CD4-positive, alpha-beta memory T cell (primary cell): ENCODE measurements at regions not wholly inside any gene's neighbourhood (a gene's known extent, or its start where the extent isn't known, plus 50 kb on each side); places are given as distances from the start of the nearest gene placed in this dataset.

Experiments
- CTCF ChIA-PET: fragments of 350-600 bp; sonication (Branson Sonifier 250); formaldehyde crosslinking; loops from one replicate; lab custom pipeline; 2021; ENCODE audit warnings: inconsistent platforms; ENCODE audit not compliant: partially characterized antibody; lab: Charles Lee
- POLR2A ChIA-PET: fragments of 350-600 bp; sonication (Branson Sonifier 250); formaldehyde crosslinking; loops from one replicate; lab custom pipeline; 2021; ENCODE audit not compliant: partially characterized antibody; lab: Charles Lee
- DNase-seq, 5 donors: peaks; one replicate each; pipeline versions ENCODE4 v3.0.0 to v3.0.0-alpha.2; 2020 to 2022; ENCODE audit warnings: mixed read lengths in 1 of 5
- H3K27ac ChIP-seq: one replicate; pipeline ENCODE4 v1.7.0; 2013; ENCODE audit warnings: low read depth, low read length
- H3K27me3 ChIP-seq: 2 replicates; pipeline ENCODE4 v1.7.0; 2013; ENCODE audit warnings: mild to moderate bottlenecking, low read length, moderate library complexity; ENCODE audit not compliant: insufficient read depth
- H3K36me3 ChIP-seq: 2 replicates; pipeline ENCODE4 v1.7.0; 2013; ENCODE audit warnings: mild to moderate bottlenecking, low read length, moderate library complexity; ENCODE audit not compliant: insufficient read depth
- H3K4me1 ChIP-seq: 2 replicates; pipeline ENCODE4 v1.7.0; 2013; ENCODE audit warnings: mild to moderate bottlenecking, low read length, moderate library complexity; ENCODE audit not compliant: insufficient read depth
- H3K4me3 ChIP-seq, 2 donors: one replicate each; pipeline ENCODE4 v1.7.0; 2013; ENCODE audit warnings: low read length in 2 of 2, mild to moderate bottlenecking in 1 of 2
- H3K9me3 ChIP-seq, 2 donors: one replicate each; pipeline ENCODE4 v1.7.0; 2013; ENCODE audit warnings: low read length in 2 of 2, control low read depth in 1 of 2; ENCODE audit not compliant: control insufficient read depth in 1 of 2
- H3K27ac Mint-ChIP-seq, 7 donors: one replicate each; pipeline ENCODE4 v1.8.0; 2020 to 2021; ENCODE audit warnings: mixed read lengths in 7 of 7, mild to moderate bottlenecking in 6 of 7, inconsistent platforms in 3 of 7, moderate library complexity in 3 of 7
- H3K27me3 Mint-ChIP-seq, 2 donors: one replicate each; pipeline ENCODE4 v1.8.0; 2020 to 2021; ENCODE audit warnings: mixed read lengths in 2 of 2
- H3K36me3 Mint-ChIP-seq, 2 donors: one replicate each; pipeline ENCODE4 v1.8.0; 2020 to 2021; ENCODE audit warnings: mixed read lengths in 2 of 2, inconsistent platforms in 1 of 2, mild to moderate bottlenecking in 1 of 2
- H3K4me1 Mint-ChIP-seq, 4 donors: one replicate each; pipeline ENCODE4 v1.8.0; 2020 to 2021; ENCODE audit warnings: mixed read lengths in 4 of 4, mild to moderate bottlenecking in 1 of 4
- H3K4me3 Mint-ChIP-seq, 8 donors: one replicate each; pipeline ENCODE4 v1.8.0; 2020 to 2021; ENCODE audit warnings: mixed read lengths in 8 of 8, mild to moderate bottlenecking in 7 of 8, moderate library complexity in 6 of 8, inconsistent platforms in 3 of 8
- H3K9me3 Mint-ChIP-seq, 8 donors: one replicate each; pipeline ENCODE4 v1.8.0; 2020 to 2021; ENCODE audit warnings: mixed read lengths in 8 of 8, mild to moderate bottlenecking in 5 of 8, inconsistent platforms in 3 of 8, moderate library complexity in 1 of 8
- intact Hi-C: fragments of 100-400 bp; cut with micrococcal nuclease; formaldehyde crosslinking; loops from one replicate; pipeline ENCODE4 v1.15.1; 2023

DNA sequence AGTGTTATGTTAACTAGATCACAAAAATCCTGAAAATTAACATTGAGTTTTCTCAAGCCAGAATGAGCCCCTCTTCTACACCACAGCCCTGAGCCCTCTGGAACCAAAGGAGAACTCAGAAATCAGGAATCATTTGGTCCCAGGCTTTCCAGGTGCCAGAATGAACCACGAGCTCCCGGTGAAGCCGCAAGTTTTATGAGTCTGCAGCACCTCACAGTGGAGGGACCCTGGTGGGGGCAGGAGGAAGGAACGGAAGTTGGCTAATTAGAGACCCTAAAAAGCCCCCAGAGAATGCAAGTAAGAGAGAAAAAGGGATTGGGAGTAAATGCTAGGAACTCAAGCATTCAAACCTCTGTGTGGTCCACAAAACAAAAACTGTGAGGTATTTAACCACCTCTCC is 52.9 kb upstream of the BCL2L14 start:
- Histone ChIP-seq H3K27ac (no peak overlapping the region), H3K4me3 (no peak overlapping the region), H3K9me3 (no peaks in the 10 kb centered on the region), H3K4me1 (peaks cover 26% of the 10 kb centered on the region), H3K36me3 (no peaks in the 10 kb centered on the region), H3K27me3 (no peaks in the 10 kb centered on the region)
- intact Hi-C loops = no loop called here
- H3K4me1 Mint-ChIP-seq = peaks cover 27 to 55% (median 47%) of the 10 kb centered on the region in 4 donors
- no peak for DNase-seq
- H3K36me3 Mint-ChIP-seq = no peaks in the 10 kb centered on the region
- CTCF ChIA-PET = interaction anchor here (0.8 kb wide), 1 partner anchor 437 kb away, joined by 3 read pairs; no protein-coding TSS in a partner anchor
- no peak overlapping the region for H3K4me3 Mint-ChIP-seq
- peak overlapping the region in 2 of 7 donors; percentile 14 to 77 for H3K27ac Mint-ChIP-seq
- H3K27me3 Mint-ChIP-seq = no peaks in the 10 kb centered on the region
- H3K9me3 Mint-ChIP-seq = no peaks in the 10 kb centered on the region
- POLR2A ChIA-PET = interaction anchor here (0.6 kb wide), 1 partner anchor 36 kb away, joined by 3 read pairs; no protein-coding TSS in a partner anchor

DNA sequence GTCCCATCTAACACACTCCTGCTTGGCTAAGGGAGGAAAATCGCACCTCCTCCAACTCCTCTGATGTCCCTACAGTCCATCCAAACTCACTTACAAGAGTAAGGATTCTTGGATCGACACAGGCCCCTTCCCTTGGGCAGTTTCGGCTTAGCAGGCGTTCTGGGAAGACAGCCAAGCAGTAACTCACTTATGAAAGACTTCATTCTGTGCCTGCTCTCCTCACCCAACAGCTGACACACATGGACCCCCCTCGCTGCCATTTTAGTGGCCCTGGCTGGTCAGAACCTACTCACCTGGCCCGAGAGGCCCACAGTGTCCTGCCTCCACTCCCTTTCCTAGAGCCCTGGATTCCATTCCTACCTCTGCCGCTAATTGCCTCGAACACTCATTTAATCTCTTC is 52.3 kb upstream of the BCL2L14 start:
- Histone ChIP-seq H3K4me1 (peaks cover 30% of the 10 kb centered on the region), H3K36me3 (no peaks in the 10 kb centered on the region)
- peak overlapping the region in 1 of 7 donors; percentile 59 for H3K27ac Mint-ChIP-seq

DNA sequence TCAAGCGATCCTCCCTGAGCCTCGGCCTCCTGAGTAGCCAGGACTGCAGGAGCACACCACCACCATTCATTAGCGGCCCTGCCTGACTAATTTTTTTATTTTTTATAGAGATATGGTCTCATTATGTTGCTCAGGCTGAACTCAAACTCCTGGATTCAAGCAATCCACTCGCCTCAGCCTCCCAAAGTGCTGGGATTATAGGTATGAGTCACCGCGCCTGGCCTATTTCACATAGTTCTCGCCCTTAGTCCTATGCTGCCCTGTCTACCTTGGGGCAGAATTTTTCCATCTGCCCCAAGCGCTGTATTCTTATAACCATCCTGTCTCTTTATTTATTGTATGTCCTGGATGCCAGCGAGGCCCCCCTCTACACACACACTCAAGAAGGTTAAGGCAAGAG is 50.9 kb upstream of the BCL2L14 start:
- Mint-ChIP-seq H3K4me1 (peaks cover 42 to 60% (median 52%) of the 10 kb centered on the region in 4 donors), H3K27me3 (no peaks in the 10 kb centered on the region), H3K4me3 (no peak overlapping the region), H3K27ac (peak overlapping the region in 1 of 7 donors; percentile 31), H3K36me3 (no peaks in the 10 kb centered on the region), H3K9me3 (no peaks in the 10 kb centered on the region)
- CTCF ChIA-PET = no interaction called here
- no peak for DNase-seq
- H3K36me3 ChIP-seq = no peaks in the 10 kb centered on the region
- no peaks in the 10 kb centered on the region for H3K27me3 ChIP-seq
- intact Hi-C loops = no loop called here
- H3K4me1 ChIP-seq = peaks cover 43% of the 10 kb centered on the region
- no peak overlapping the region for H3K27ac ChIP-seq
- POLR2A ChIA-PET = no interaction called here
- H3K4me3 ChIP-seq = no peak overlapping the region
- H3K9me3 ChIP-seq = no peaks in the 10 kb centered on the region

More for the DNA sequence above, 52.3 kb upstream of the BCL2L14 start:
- Histone ChIP-seq H3K4me3 (no peak overlapping the region), H3K27ac (no peak overlapping the region), H3K9me3 (no peaks in the 10 kb centered on the region), H3K27me3 (no peaks in the 10 kb centered on the region)
- Mint-ChIP-seq H3K36me3 (no peaks in the 10 kb centered on the region), H3K4me3 (peak overlapping the region in 1 of 8 donors; percentile 57), H3K4me1 (peaks cover 33 to 57% (median 47%) of the 10 kb centered on the region in 4 donors), H3K27me3 (no peaks in the 10 kb centered on the region), H3K9me3 (no peaks in the 10 kb centered on the region)
- intact Hi-C loops = no loop called here
- ChIA-PET POLR2A (no interaction called here), CTCF (interaction anchor here (0.8 kb wide), 1 partner anchor 437 kb away, joined by 3 read pairs; no protein-coding TSS in a partner anchor)
- DNase-seq = no peak

DNA sequence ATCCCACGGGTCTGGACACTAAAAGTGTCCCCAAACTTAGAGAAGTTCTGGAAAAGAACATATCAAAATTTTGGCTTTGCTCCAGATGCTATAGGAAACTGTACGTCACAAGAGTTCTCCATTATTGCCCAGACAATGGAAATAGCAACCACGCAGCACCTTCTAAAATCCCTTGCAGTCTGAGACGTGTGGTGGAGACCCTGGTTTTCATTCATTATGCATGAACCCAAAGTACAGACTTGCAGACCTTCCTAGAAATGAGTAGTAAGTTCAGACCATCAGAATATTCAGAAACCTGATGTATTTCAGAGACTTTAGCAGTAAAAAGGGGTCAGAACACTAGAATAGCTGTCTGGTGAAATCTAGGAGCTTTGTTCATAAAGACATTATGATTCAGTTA is 50.0 kb upstream of the BCL2L14 start:
- DNase-seq = no peak
- H3K27ac ChIP-seq = no peak overlapping the region
- H3K4me3 Mint-ChIP-seq = no peak overlapping the region
- no peak overlapping the region for H3K4me3 ChIP-seq
- no peaks in the 10 kb centered on the region for H3K27me3 ChIP-seq
- peaks cover 0 to 3% of the 10 kb centered on the region in 2 donors for H3K36me3 Mint-ChIP-seq
- peaks cover 46% of the 10 kb centered on the region for H3K4me1 ChIP-seq
- H3K27ac Mint-ChIP-seq = no peak overlapping the region
- intact Hi-C loops = no loop called here
- H3K9me3 ChIP-seq = no peaks in the 10 kb centered on the region
- POLR2A ChIA-PET = interaction anchor here (2.1 kb wide), 1 partner anchor 11 kb away, joined by 15 read pairs; no protein-coding TSS in a partner anchor
- H3K27me3 Mint-ChIP-seq = no peaks in the 10 kb centered on the region
- H3K36me3 ChIP-seq = no peaks in the 10 kb centered on the region
- H3K9me3 Mint-ChIP-seq = peaks cover 0 to 6% (median under 1%) of the 10 kb centered on the region in 8 donors
- peaks cover 43 to 60% (median 52%) of the 10 kb centered on the region in 4 donors for H3K4me1 Mint-ChIP-seq
- CTCF ChIA-PET = no interaction called here
